ENCODE measurements at regions not wholly inside any gene's neighbourhood (a gene's known extent, or its start where the extent isn't known, plus 50 kb on each side); places are given as distances from the start of the nearest gene placed in this dataset.

- TF ChIP-seq CTCF (IDR thresholded peaks at IDR 0.05; ENCODE audit: insufficient read depth, low read depth, low read length) (no peak), EZH2 (IDR thresholded peaks at IDR 0.05; ENCODE audit: insufficient read depth, low read length) (no peak)
These were observed 170.5 kb downstream of the CASP12 start for GRCh38 chr11:104727768-104728167.
